ENCODE measurements at regions not wholly inside any gene's neighbourhood (a gene's known extent, or its start where the extent isn't known, plus 50 kb on each side); places are given as distances from the start of the nearest gene placed in this dataset.

DNA sequence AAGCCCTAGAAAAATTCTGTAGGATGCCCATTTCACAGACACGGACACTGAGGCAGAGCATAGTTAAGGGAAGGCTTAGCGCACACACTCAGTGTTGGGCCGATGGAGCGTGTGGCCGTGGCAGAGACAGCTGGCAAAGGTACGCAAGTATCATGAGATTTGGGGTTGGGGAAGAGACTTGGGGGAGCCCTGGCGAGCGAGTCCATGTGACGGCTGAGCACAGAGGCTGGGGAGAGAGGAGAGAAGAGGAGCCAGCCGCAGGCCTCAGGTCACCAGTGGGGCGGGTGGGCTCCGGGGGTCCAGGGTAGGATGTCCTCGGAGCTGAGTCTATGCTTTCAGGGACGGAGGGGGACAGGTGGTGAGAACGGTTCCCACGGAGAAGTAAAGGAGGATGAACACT is 311.3 kb downstream of the CTTN start:
- H3K36me3 ChIP-seq (ENCODE audit: insufficient read depth): no peaks in the 10 kb centered on the region
- WGBS: 93% methylated on average over 16 of the region's 16 CpGs
- no peaks in the 10 kb centered on the region for H3K4me1 ChIP-seq (ENCODE audit: insufficient read depth)
- no peak for DNase-seq (ENCODE audit: extremely low spot score)
- no peak overlapping the region for H3K27ac ChIP-seq (ENCODE audit: low read depth)
- no peak overlapping the region for H3K4me3 ChIP-seq (ENCODE audit: low read depth, low read length)

DNA sequence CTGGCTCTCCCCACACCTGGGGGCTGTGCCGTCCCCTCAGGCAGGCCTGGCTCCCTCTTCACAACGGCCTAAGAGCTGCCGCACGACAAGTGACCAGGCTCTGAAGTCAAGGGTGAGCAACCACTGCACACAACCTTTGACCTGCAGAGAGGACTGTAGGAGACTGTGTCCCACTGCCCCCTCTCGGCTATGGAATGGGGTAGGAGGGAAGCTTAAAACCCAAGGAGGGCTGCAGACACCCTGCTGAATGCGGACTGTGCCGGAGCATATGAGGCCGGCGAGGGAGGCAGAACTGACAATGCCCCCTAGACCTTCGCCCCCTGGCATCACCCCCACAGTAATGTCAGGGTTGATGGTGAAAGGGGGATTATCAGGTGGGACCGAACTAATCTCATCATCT is 311.9 kb downstream of the CTTN start:
- WGBS: 88% methylated on average over 11 of the region's 11 CpGs
- Histone ChIP-seq H3K36me3 (ENCODE audit: insufficient read depth) (no peaks in the 10 kb centered on the region), H3K4me1 (ENCODE audit: insufficient read depth) (no peaks in the 10 kb centered on the region), H3K4me3 (ENCODE audit: low read depth, low read length) (no peak overlapping the region), H3K27ac (ENCODE audit: low read depth) (no peak overlapping the region)
- no peak for DNase-seq (ENCODE audit: extremely low spot score)

GRCh38 chr11:70710601-70711000 is 312.3 kb downstream of the CTTN start:
- Histone ChIP-seq H3K36me3 (ENCODE audit: insufficient read depth) (no peaks in the 10 kb centered on the region), H3K4me1 (ENCODE audit: insufficient read depth) (no peaks in the 10 kb centered on the region), H3K4me3 (ENCODE audit: low read depth, low read length) (no peak overlapping the region), H3K27ac (ENCODE audit: low read depth) (no peak overlapping the region)
- 50% methylated on average over 9 of the region's 9 CpGs for WGBS
- no peak for DNase-seq (ENCODE audit: extremely low spot score)

DNA sequence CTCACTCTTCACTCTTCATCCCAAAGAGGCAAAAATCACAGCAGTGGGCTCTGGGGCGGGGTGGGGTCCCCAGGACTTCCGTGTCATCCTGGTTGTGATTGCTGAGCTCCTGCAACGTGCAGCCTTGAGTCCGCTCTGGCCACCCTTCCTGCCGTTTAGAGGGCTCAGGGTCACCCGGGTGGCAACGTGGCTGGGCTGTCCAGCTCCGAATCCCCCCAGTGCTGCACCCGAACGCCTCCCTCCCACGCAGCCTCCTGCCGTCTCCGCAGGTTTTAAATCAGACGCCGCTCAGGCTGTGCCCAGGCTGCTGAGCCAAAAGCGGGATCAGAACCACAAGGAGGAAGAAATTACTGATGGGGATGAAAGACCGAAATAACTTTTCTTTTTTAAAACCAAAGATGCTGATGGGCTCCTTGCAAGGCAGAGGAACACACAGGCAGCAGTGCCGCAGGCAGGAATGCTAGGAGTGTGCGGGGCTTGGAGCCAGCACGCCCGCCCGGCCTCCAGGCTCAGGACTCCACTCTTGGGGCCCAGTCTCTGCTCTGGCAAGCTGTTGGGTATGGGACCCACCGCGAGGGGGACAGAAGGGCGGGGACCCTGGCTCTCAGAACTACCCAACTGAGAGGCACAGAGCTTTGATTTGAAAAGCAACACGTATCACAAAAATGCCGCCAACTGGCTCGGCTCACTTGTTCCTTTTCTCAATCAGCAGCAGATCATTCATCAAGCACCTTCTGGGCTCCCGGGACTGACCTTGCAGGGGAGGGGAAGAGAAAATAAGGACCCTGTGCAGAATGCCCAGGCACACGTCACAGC is 313.0 kb downstream of the CTTN start:
- Histone ChIP-seq H3K36me3 (ENCODE audit: insufficient read depth) (no peaks in the 10 kb centered on the region), H3K4me3 (ENCODE audit: low read depth, low read length) (no peak overlapping the region), H3K4me1 (ENCODE audit: insufficient read depth) (no peaks in the 10 kb centered on the region), H3K27ac (ENCODE audit: low read depth) (no peak overlapping the region)
- DNase-seq (ENCODE audit: extremely low spot score): no peak
- 66% methylated on average over 30 of the region's 30 CpGs for WGBS

- WGBS: 65% methylated on average over 11 of the region's 11 CpGs
- H3K4me1 ChIP-seq (ENCODE audit: insufficient read depth): no peaks in the 10 kb centered on the region
- no peak overlapping the region for H3K27ac ChIP-seq (ENCODE audit: low read depth)
- no peak for DNase-seq (ENCODE audit: extremely low spot score)
- H3K36me3 ChIP-seq (ENCODE audit: insufficient read depth): no peaks in the 10 kb centered on the region
- H3K4me3 ChIP-seq (ENCODE audit: low read depth, low read length): no peak overlapping the region
These were observed 313.5 kb downstream of the CTTN start for GRCh38 chr11:70711911-70712185.

GRCh38 chr11:70712471-70712870 is 314.1 kb downstream of the CTTN start:
- Histone ChIP-seq H3K36me3 (ENCODE audit: insufficient read depth) (no peaks in the 10 kb centered on the region), H3K27ac (ENCODE audit: low read depth) (no peak overlapping the region), H3K4me1 (ENCODE audit: insufficient read depth) (no peaks in the 10 kb centered on the region), H3K4me3 (ENCODE audit: low read depth, low read length) (no peak overlapping the region)
- WGBS: 53% methylated on average over 10 of the region's 10 CpGs
- DNase-seq (ENCODE audit: extremely low spot score): no peak

GRCh38 chr11:70713086-70713835 is 314.9 kb downstream of the CTTN start:
- no peak for DNase-seq (ENCODE audit: extremely low spot score)
- WGBS: 87% methylated on average over 24 of the region's 24 CpGs
- no peak overlapping the region for H3K4me3 ChIP-seq (ENCODE audit: low read depth, low read length)
- no peaks in the 10 kb centered on the region for H3K4me1 ChIP-seq (ENCODE audit: insufficient read depth)
- no peaks in the 10 kb centered on the region for H3K36me3 ChIP-seq (ENCODE audit: insufficient read depth)
- no peak overlapping the region for H3K27ac ChIP-seq (ENCODE audit: low read depth)

GRCh38 chr11:70713988-70714665 is 315.8 kb downstream of the CTTN start:
- H3K4me3 ChIP-seq (ENCODE audit: low read depth, low read length): no peak overlapping the region
- no peak for DNase-seq (ENCODE audit: extremely low spot score)
- H3K36me3 ChIP-seq (ENCODE audit: insufficient read depth): no peaks in the 10 kb centered on the region
- 47% methylated on average over 10 of the region's 10 CpGs for WGBS
- H3K4me1 ChIP-seq (ENCODE audit: insufficient read depth): no peaks in the 10 kb centered on the region
- H3K27ac ChIP-seq (ENCODE audit: low read depth): no peak overlapping the region

DNA sequence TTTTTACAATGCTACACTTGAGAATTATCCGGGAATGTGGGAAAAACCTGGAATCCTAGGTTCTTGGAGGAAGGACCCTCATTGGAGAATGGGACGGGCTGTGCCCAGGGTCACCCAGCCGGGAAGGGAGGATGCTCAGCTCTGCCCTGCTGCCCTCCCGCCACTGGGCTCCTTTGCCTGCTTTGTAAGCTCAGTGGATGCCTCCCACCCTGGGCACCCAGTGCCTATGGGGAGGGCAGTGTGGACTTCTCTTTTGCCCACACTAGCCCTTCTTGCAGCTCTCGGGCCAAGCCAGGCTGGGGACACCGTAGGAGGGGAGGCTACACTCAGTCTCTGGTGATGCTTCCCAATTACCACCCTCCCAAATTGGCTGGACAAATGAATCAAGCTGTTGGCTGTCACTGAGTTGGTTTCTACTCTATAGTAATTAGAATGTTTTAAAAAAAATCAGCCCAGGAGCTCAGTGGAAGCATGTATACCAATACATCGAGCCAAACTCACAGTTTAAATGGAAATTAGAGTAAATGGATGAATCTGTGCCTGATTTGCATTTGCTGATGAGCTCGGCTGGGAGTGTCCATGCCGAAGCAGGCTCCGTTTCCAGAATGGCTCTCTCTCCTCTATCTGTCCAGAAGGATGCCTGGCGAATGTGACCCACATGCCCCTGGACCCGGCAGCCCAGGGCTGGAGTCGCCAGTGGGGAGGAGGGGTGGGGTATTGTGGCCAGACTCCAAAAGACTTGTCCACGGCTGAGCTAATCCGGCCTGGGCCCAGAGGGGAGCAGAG is 317.0 kb downstream of the CTTN start:
- Histone ChIP-seq H3K27ac (ENCODE audit: low read depth) (no peak overlapping the region), H3K4me3 (ENCODE audit: low read depth, low read length) (no peak overlapping the region), H3K4me1 (ENCODE audit: insufficient read depth) (no peaks in the 10 kb centered on the region), H3K36me3 (ENCODE audit: insufficient read depth) (no peaks in the 10 kb centered on the region)
- WGBS: 75% methylated on average over 15 of the region's 15 CpGs
- no peak for DNase-seq (ENCODE audit: extremely low spot score)

- no peak for DNase-seq (ENCODE audit: extremely low spot score)
- WGBS: 75% methylated on average over 11 of the region's 11 CpGs
These were observed 317.9 kb downstream of the CTTN start for GRCh38 chr11:70716216-70716615.

GRCh38 chr11:70716986-70717775 is 318.9 kb downstream of the CTTN start:
- DNase-seq (ENCODE audit: extremely low spot score): no peak
- Histone ChIP-seq H3K4me3 (ENCODE audit: low read depth, low read length) (no peak overlapping the region), H3K4me1 (ENCODE audit: insufficient read depth) (no peaks in the 10 kb centered on the region), H3K36me3 (ENCODE audit: insufficient read depth) (no peaks in the 10 kb centered on the region), H3K27ac (ENCODE audit: low read depth) (no peak overlapping the region)
- 72% methylated on average over 32 of the region's 32 CpGs for WGBS

More at GRCh38 chr11:70716216-70716615, 317.9 kb downstream of the CTTN start:
- no peaks in the 10 kb centered on the region for H3K36me3 ChIP-seq (ENCODE audit: insufficient read depth)
- no peaks in the 10 kb centered on the region for H3K4me1 ChIP-seq (ENCODE audit: insufficient read depth)
- H3K4me3 ChIP-seq (ENCODE audit: low read depth, low read length): no peak overlapping the region
- H3K27ac ChIP-seq (ENCODE audit: low read depth): no peak overlapping the region

DNA sequence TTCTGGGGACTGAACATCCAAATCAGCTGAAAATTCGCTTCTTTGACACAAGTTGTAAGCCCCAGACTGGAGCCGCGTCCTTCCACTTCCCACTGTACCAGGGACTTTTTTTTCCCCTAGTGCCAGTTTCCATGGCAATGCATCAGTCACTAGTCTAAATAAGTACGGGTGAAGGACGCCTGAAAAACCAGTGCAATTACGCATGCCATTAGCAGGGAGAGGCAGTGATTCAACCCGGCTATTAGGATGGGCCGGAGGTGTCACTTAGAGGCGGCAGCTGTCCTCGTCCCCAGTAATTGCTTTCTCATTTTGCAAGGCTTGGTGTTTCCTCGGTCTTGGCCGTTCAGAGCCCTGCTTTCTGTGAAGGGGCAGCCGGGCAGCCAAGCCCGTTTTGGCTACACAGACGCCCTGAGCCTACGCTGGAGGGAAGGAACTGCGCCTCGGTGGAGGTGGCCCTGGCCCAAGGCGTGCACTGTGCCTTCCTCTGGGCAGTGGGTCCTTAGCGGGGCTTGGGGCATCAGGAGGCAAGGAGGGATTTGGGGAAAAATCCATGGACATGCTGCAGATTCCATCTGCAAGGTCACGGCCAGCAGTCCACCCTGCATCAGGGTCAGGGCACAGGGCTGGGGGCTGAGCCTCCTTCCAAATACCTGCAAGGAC is 319.7 kb downstream of the CTTN start:
- no peak for DNase-seq (ENCODE audit: extremely low spot score)
- H3K36me3 ChIP-seq (ENCODE audit: insufficient read depth): no peaks in the 10 kb centered on the region
- WGBS: 46% methylated on average over 21 of the region's 21 CpGs

More for the DNA sequence above, 319.7 kb downstream of the CTTN start:
- Histone ChIP-seq H3K4me1 (ENCODE audit: insufficient read depth) (no peaks in the 10 kb centered on the region), H3K4me3 (ENCODE audit: low read depth, low read length) (no peak overlapping the region), H3K27ac (ENCODE audit: low read depth) (no peak overlapping the region)
